Osteocyte (in vitro differentiated cells): ENCODE measurements at regions not wholly inside any gene's neighbourhood (a gene's known extent, or its start where the extent isn't known, plus 50 kb on each side); places are given as distances from the start of the nearest gene placed in this dataset.

Source experiments
- DNase-seq: peaks from one replicate; pipeline ENCODE4 v3.0.0; 2021; ENCODE audit warnings: mixed read lengths; ENCODE audit not compliant: unreplicated experiment; ENCODE audit errors: extremely low spot score
- H3K27ac Mint-ChIP-seq: one replicate; pipeline ENCODE4 v1.8.0; 2021; ENCODE audit warnings: mild to moderate bottlenecking, mixed read lengths; ENCODE audit not compliant: unreplicated experiment
- H3K27me3 Mint-ChIP-seq: one replicate; pipeline ENCODE4 v1.8.0; 2021; ENCODE audit warnings: mixed read lengths; ENCODE audit not compliant: unreplicated experiment
- H3K36me3 Mint-ChIP-seq: one replicate; pipeline ENCODE4 v1.8.0; 2021; ENCODE audit warnings: mixed read lengths; ENCODE audit not compliant: unreplicated experiment
- H3K4me1 Mint-ChIP-seq: one replicate; pipeline ENCODE4 v1.8.0; 2021; ENCODE audit warnings: mixed read lengths; ENCODE audit not compliant: unreplicated experiment
- H3K4me3 Mint-ChIP-seq: one replicate; pipeline ENCODE4 v1.8.0; 2021; ENCODE audit warnings: mild to moderate bottlenecking, moderate library complexity, mixed read lengths; ENCODE audit not compliant: unreplicated experiment
- H3K9me3 Mint-ChIP-seq: one replicate; pipeline ENCODE4 v1.8.0; 2021; ENCODE audit warnings: mixed read lengths; ENCODE audit not compliant: unreplicated experiment
- TF ChIP-seq, protein P1 (sequence below): fragments of 200-600 bp; sonication (generic); IDR thresholded peaks from 2 replicates; pipeline ENCODE4 v1.5.0; 2021; ENCODE audit warnings: antibody characterized with exemption, mild to moderate bottlenecking, moderate library complexity

DNA sequence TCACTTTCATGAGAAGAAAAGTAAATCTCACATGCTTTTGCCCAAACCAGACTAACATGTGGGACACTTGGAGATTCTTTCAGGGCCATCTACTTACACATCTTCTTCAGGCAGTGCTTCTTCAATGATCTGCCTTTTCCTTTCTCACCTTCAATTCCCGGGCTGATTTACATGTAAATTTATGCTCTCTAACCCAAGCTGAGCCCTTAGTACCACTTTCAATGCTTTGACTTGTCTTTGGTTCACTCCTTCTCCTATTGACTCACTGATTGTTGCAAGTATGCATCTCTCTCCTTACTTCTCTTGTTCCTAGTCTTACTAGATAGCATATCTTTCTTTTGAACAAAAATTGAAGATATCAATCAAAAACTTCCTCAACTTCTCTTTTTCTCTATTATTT lies 154.2 kb upstream of the DEPDC1 start:
- TF ChIP-seq, protein P1, sequence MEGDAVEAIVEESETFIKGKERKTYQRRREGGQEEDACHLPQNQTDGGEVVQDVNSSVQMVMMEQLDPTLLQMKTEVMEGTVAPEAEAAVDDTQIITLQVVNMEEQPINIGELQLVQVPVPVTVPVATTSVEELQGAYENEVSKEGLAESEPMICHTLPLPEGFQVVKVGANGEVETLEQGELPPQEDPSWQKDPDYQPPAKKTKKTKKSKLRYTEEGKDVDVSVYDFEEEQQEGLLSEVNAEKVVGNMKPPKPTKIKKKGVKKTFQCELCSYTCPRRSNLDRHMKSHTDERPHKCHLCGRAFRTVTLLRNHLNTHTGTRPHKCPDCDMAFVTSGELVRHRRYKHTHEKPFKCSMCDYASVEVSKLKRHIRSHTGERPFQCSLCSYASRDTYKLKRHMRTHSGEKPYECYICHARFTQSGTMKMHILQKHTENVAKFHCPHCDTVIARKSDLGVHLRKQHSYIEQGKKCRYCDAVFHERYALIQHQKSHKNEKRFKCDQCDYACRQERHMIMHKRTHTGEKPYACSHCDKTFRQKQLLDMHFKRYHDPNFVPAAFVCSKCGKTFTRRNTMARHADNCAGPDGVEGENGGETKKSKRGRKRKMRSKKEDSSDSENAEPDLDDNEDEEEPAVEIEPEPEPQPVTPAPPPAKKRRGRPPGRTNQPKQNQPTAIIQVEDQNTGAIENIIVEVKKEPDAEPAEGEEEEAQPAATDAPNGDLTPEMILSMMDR = no peak
- no peak for DNase-seq
- Mint-ChIP-seq H3K9me3 (no peaks in the 10 kb centered on the region), H3K4me3 (no peak overlapping the region), H3K27me3 (peaks cover 9% of the 10 kb centered on the region), H3K27ac (no peak overlapping the region), H3K36me3 (no peaks in the 10 kb centered on the region), H3K4me1 (no peaks in the 10 kb centered on the region)

DNA sequence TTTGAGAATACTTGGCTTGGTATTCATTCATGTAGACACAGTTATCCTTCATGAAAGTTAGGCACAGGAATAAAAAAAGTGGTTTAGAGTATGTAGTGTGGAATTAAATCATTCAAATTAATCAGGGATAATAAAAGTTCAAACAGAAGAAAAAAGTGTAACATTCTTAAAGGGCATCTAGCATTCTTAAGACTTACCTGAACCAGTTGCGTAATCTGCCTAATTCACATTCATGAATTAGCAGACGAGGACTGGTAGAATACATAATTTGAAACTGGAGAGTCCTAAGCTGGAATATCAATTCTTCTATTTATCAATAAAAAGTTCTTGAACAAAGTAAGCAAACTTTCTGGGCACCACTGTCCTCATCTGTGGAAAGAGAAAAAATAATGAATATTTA lies 157.0 kb upstream of the DEPDC1 start:
- H3K4me1 Mint-ChIP-seq = no peaks in the 10 kb centered on the region
- H3K9me3 Mint-ChIP-seq = no peaks in the 10 kb centered on the region
- no peak for DNase-seq
- H3K27ac Mint-ChIP-seq = no peak overlapping the region
- TF ChIP-seq, protein P1 = no peak
- H3K4me3 Mint-ChIP-seq = no peak overlapping the region
- H3K36me3 Mint-ChIP-seq = no peaks in the 10 kb centered on the region
- H3K27me3 Mint-ChIP-seq = peaks cover 11% of the 10 kb centered on the region

DNA sequence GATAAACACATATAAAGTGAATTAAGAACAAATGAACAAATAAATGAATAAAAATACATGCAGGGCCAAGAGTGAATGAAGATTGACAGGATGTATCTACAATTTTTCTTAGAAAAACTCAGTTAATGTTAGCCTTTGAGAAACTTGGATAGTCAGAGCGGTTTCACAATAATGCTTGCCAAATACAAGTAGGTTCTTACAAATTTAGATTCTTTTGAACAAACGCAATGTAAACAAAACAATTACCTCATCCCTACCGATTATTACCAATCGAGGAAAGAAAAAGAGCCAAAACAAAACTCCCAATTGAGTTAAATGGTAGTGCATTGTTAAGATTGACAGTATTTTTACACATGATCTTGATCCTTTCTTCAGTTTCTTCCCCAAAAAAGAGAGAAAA lies 176.9 kb upstream of the DEPDC1 start:
- TF ChIP-seq, protein P1 = no peak
- H3K27me3 Mint-ChIP-seq = peaks cover 3% of the 10 kb centered on the region
- DNase-seq = no peak
- no peaks in the 10 kb centered on the region for H3K4me1 Mint-ChIP-seq
- no peaks in the 10 kb centered on the region for H3K36me3 Mint-ChIP-seq
- H3K27ac Mint-ChIP-seq = no peak overlapping the region
- no peaks in the 10 kb centered on the region for H3K9me3 Mint-ChIP-seq
- no peak overlapping the region for H3K4me3 Mint-ChIP-seq

DNA sequence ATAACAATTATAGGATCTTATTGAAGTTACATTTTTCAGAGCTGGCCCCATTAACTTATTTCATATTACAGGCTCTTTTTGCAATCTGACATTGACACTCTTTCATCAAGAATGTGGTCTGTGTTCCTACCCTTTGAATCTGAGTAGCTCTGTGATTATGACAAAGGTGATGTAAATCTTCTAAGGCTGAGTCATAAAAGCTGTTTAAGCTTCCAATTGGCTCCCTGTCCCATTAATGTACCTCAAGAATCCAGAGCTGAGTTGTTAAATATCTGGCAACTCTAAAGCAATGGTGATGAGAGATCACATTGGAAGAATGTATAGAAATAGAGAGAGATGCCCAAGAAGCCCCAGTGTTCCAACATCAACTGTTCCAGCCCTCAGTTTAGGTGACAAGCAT lies 178.5 kb upstream of the DEPDC1 start:
- H3K4me1 Mint-ChIP-seq = no peaks in the 10 kb centered on the region
- TF ChIP-seq, protein P1 = no peak
- H3K27me3 Mint-ChIP-seq = peaks cover 6% of the 10 kb centered on the region
- no peak overlapping the region for H3K27ac Mint-ChIP-seq
- no peaks in the 10 kb centered on the region for H3K9me3 Mint-ChIP-seq
- H3K4me3 Mint-ChIP-seq = no peak overlapping the region
- no peak for DNase-seq
- no peaks in the 10 kb centered on the region for H3K36me3 Mint-ChIP-seq

DNA sequence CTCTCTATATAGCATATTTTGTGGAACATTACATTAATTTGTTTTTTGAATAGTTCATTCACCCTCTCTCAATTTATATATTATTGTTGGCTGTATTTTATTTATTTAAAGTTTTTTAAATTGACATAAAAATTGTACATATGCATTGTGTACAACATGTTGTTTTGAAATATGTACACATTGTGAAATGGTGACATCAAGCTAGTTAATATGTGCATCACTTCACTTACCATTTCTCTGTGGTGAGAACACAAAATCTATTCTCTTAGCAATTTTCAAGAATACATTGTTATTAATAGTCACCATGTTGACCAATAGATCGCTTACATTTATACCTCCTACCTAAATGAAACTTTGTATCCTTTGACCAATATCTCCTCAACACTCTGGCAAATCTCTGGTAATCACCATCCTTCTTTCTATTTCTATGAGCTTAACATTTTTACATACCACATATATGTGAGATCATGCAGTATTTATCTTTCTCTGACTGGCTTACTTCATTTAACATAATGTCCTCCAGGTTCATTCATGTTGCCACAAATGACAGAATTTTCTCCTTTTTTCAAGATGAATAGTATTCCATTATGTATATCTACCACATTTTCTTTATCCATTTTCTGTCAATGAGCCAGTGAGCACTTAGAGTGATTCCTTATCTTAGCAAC lies 180.9 kb upstream of the DEPDC1 start:
- H3K36me3 Mint-ChIP-seq = no peaks in the 10 kb centered on the region
- peaks cover 6% of the 10 kb centered on the region for H3K27me3 Mint-ChIP-seq
- DNase-seq = no peak
- H3K27ac Mint-ChIP-seq = no peak overlapping the region
- H3K4me1 Mint-ChIP-seq = no peaks in the 10 kb centered on the region
- H3K9me3 Mint-ChIP-seq = no peaks in the 10 kb centered on the region
- TF ChIP-seq, protein P1 = no peak
- H3K4me3 Mint-ChIP-seq = no peak overlapping the region
